LNCaP clone FGC (cell line): ENCODE measurements at regions not wholly inside any gene's neighbourhood (a gene's known extent, or its start where the extent isn't known, plus 50 kb on each side); places are given as distances from the start of the nearest gene placed in this dataset.

Experiments
- DNase-seq: peaks from one replicate; pipeline ENCODE4 v3.0.0-alpha.2; 2011; ENCODE audit warnings: low read depth
- H3K4me3 ChIP-seq: 2 replicates; pipeline ENCODE4 v1.5.1; 2011; ENCODE audit warnings: mild to moderate bottlenecking, low read depth, low read length, control low read depth
- TF ChIP-seq, protein P1 (sequence below): IDR thresholded peaks from 2 replicates; pipeline ENCODE4 v1.5.1; 2012; ENCODE audit warnings: mild to moderate bottlenecking; ENCODE audit not compliant: control insufficient read depth, insufficient read depth; ENCODE audit errors: extremely low read depth

- no peak for DNase-seq
- TF ChIP-seq, protein P1, sequence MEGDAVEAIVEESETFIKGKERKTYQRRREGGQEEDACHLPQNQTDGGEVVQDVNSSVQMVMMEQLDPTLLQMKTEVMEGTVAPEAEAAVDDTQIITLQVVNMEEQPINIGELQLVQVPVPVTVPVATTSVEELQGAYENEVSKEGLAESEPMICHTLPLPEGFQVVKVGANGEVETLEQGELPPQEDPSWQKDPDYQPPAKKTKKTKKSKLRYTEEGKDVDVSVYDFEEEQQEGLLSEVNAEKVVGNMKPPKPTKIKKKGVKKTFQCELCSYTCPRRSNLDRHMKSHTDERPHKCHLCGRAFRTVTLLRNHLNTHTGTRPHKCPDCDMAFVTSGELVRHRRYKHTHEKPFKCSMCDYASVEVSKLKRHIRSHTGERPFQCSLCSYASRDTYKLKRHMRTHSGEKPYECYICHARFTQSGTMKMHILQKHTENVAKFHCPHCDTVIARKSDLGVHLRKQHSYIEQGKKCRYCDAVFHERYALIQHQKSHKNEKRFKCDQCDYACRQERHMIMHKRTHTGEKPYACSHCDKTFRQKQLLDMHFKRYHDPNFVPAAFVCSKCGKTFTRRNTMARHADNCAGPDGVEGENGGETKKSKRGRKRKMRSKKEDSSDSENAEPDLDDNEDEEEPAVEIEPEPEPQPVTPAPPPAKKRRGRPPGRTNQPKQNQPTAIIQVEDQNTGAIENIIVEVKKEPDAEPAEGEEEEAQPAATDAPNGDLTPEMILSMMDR = no peak
- H3K4me3 ChIP-seq = no peak overlapping the region
Observed at GRCh38 chr2:104786204-104786603, 67.7 kb upstream of the POU3F3 start.

DNA sequence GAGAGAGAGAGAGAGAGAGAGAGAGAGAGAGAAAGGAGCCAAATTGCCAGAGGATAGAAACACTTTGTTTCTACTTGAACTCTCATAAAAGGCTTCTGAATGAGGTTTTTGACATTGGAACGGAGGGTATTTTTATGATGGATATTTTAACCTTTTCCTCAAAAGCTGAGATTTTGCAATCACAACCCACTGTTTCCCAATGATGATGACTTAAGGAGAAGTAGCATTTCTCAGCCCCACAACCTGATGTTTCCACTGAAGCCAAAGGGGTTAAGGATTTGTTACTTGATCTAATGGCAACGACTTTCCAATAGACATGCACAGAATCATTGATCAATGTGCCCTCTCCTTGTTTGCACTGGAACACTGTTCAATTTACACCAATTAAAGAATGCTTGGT lies 67.1 kb upstream of the POU3F3 start:
- DNase-seq = no peak
- TF ChIP-seq, protein P1 = no peak
- no peak overlapping the region for H3K4me3 ChIP-seq

- TF ChIP-seq, protein P1 = no peak
- DNase-seq = no peak
- H3K4me3 ChIP-seq = no peak overlapping the region
Observed at GRCh38 chr2:104787298-104788065, 66.4 kb upstream of the POU3F3 start.

DNA sequence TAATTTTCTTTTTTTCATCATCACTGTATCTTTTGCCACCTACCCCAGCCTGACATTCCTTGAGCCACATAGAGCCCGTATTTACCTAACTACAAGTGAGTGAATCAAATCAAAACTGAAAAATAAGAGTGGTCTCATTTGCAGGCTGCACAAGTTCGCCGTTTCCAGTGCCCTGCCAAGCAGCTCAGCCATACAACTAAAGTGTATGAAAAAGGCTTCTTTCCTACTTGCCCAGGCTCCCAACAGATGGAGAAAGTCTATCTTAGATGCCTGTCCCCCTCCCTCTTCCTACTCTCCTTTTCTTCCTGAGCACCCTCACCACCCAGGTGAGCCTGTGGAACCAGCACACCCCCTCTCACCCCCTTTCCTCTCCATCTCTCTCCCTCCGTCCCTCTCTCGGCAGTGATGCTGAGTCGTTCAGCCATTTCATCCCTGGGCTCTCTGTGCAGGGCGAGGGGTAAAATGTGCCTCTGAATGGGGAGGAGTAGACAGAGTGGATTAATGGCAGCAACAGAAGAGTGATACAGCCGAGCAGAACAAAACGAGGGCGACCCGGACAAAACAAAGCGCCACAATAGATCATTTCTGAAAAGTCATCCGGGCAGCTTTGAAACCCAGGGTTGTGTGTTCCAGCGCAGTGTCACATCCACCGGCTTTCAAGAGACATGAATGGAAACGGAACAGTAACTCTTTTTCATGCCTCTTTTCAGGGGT lies 65.0 kb upstream of the POU3F3 start:
- no peak for DNase-seq
- TF ChIP-seq, protein P1 = no peak
- H3K4me3 ChIP-seq = no peak overlapping the region

- H3K4me3 ChIP-seq = no peak overlapping the region
- DNase-seq = no peak
- TF ChIP-seq, protein P1 = no peak
Observed at GRCh38 chr2:104790100-104790811, 63.7 kb upstream of the POU3F3 start.

DNA sequence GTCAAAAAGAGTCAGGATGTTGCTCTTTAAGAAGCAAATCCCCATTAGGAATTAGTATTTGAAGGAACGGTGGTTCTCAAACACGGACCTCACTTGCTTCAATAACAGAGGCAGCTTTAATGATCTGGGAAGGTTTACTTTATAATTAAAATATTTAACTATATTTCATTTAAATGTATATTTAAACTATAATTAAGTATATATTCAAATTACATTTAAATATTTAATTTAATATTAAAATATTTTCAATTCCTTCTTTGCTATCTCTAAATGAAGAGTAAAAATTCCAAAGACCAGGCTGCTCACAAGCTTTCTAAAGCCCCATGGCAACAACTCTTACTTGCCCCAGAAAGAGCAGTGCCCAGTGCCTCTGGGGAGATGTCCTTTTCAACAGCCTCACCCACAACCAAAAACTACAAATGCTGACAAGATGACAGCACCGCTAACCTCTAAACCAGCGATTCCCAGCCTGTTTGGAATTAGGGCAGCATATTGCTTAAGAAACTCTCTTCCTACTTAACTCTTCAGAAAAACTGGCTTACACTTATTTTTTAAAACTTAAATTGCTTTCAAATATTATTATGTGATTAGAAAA lies 62.9 kb upstream of the POU3F3 start:
- no peak for DNase-seq
- H3K4me3 ChIP-seq = no peak overlapping the region
- TF ChIP-seq, protein P1 = no peak
